Gastrocnemius medialis (tissue), 4 donors: ENCODE measurements at regions not wholly inside any gene's neighbourhood (a gene's known extent, or its start where the extent isn't known, plus 50 kb on each side); places are given as distances from the start of the nearest gene placed in this dataset.

Source experiments
- POLR2A ChIP-seq, 2 donors: fragments of 450-650 bp; IDR thresholded peaks; one replicate each; pipeline ENCODE4 v1.6.1; 2017; ENCODE audit warnings: antibody characterized with exemption in 2 of 2, mild to moderate bottlenecking in 2 of 2, moderate library complexity in 2 of 2
- TF ChIP-seq, protein P1 (sequence below), 5 experiments: fragments of 450-650 bp in 3 of 5; fragments of 200-600 bp in 2 of 5; sonication (generic) in 2 of 5; IDR thresholded peaks in 4 of 5; conservative IDR thresholded peaks in 1 of 5; 1 replicate in 4 of 5; 2 replicates in 1 of 5; pipeline ENCODE4 v1.5.1; 2016 to 2019; ENCODE audit warnings: antibody characterized with exemption in 5 of 5, mild to moderate bottlenecking in 3 of 5, moderate library complexity in 3 of 5

DNA sequence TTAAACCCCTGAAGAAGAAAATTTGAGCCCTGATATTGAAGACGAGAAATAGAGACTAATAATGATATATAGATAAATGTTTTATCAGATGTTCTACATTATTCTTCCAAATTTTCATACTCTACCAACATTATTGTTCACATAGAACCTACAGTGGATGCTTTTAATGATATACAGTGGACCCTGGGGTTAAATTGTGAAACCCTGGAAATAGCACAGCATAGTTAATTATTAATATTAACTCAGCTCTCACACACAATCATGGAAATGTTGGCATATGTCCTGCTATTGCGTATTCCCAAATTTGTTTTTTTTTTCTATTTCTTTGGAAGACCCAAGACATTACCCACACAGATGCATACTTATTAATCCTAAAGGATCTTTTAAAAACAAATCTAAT, 579.9 kb downstream of the CCDC85A start:
- no peak for TF ChIP-seq POLR2A (IDR thresholded peaks at IDR 0.05)
- TF ChIP-seq, protein P1, sequence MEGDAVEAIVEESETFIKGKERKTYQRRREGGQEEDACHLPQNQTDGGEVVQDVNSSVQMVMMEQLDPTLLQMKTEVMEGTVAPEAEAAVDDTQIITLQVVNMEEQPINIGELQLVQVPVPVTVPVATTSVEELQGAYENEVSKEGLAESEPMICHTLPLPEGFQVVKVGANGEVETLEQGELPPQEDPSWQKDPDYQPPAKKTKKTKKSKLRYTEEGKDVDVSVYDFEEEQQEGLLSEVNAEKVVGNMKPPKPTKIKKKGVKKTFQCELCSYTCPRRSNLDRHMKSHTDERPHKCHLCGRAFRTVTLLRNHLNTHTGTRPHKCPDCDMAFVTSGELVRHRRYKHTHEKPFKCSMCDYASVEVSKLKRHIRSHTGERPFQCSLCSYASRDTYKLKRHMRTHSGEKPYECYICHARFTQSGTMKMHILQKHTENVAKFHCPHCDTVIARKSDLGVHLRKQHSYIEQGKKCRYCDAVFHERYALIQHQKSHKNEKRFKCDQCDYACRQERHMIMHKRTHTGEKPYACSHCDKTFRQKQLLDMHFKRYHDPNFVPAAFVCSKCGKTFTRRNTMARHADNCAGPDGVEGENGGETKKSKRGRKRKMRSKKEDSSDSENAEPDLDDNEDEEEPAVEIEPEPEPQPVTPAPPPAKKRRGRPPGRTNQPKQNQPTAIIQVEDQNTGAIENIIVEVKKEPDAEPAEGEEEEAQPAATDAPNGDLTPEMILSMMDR (IDR thresholded peaks at IDR 0.05 in 4 of 5, conservative IDR thresholded peaks at IDR 0.05 in 1 of 5), result no peak
